HEK293 (cell line): ENCODE measurements at regions not wholly inside any gene's neighbourhood (a gene's known extent, or its start where the extent isn't known, plus 50 kb on each side); places are given as distances from the start of the nearest gene placed in this dataset.

ENCODE experiments used
- CTCF ChIA-PET: fragments of 350-600 bp; formaldehyde crosslinking; extraction: SDS; loops from one replicate; lab custom pipeline; 2021; ENCODE audit warnings: antibody characterized with exemption; lab: Yijun Ruan, JAX
- POLR2A ChIA-PET: fragments of 300-600 bp; formaldehyde crosslinking; extraction: SDS; loops from one replicate; lab custom pipeline; 2020; ENCODE audit warnings: antibody characterized with exemption, inconsistent platforms; lab: Yijun Ruan, JAX
- H3K27ac ChIP-seq: fragments of 200-500 bp; sonication (Bioruptor generic); 2 replicates; pipeline ENCODE4 v1.5.1; 2014; ENCODE audit warnings: low read depth, low read length, control low read depth, inconsistent platforms; ENCODE audit errors: extremely low read depth
- H3K36me3 ChIP-seq, 2 experiments: fragments of 200-500 bp in 1 of 2; sonication (Bioruptor generic) in 1 of 2; 1 replicate in 1 of 2; 2 replicates in 1 of 2; pipeline ENCODE4 v1.5.1; 2014 to 2017; ENCODE audit warnings: inconsistent platforms in 2 of 2, low read length in 2 of 2; ENCODE audit not compliant: control insufficient read depth in 2 of 2, insufficient read depth in 1 of 2
- H3K4me1 ChIP-seq: fragments of 200-500 bp; sonication (Bioruptor generic); 2 replicates; pipeline ENCODE4 v1.5.1; 2014; ENCODE audit warnings: mild to moderate bottlenecking, low read length, inconsistent platforms; ENCODE audit not compliant: control insufficient read depth, insufficient read depth
- H3K4me3 ChIP-seq: 2 replicates; pipeline ENCODE4 v1.5.1; 2011; ENCODE audit warnings: low read depth, mild to moderate bottlenecking, control low read depth, low read length, moderate library complexity
- H3K9me3 ChIP-seq: fragments of 200-500 bp; sonication (Bioruptor generic); 2 replicates; pipeline ENCODE4 v1.5.1; 2014; ENCODE audit warnings: low read depth, low read length, inconsistent platforms; ENCODE audit not compliant: control insufficient read depth, insufficient read depth
- HOXC10 ChIP-seq: sonication (generic); formaldehyde crosslinking; IDR thresholded peaks from 2 replicates; pipeline ENCODE4 v1.8.1; 2023; ENCODE audit warnings: mild to moderate bottlenecking, missing genetic modification reagents
- PRDM4 ChIP-seq: fragments of 450-650 bp; formaldehyde crosslinking; IDR thresholded peaks from 2 replicates; pipeline ENCODE4 v1.5.1; 2017; ENCODE audit warnings: missing biosample characterization, missing genetic modification characterization
- SCRT1 ChIP-seq: fragments of 450-650 bp; formaldehyde crosslinking; IDR thresholded peaks from 2 replicates; pipeline ENCODE4 v1.5.1; 2016; ENCODE audit warnings: missing biosample characterization, missing genetic modification characterization, borderline replicate concordance
- SETDB1 ChIP-seq: IDR thresholded peaks from one replicate; pipeline ENCODE4 v1.6.1; 2017; ENCODE audit warnings: mild to moderate bottlenecking, low read length, moderate library complexity, mixed read lengths; ENCODE audit not compliant: insufficient read length
- ZBTB17 ChIP-seq: fragments of 450-650 bp; formaldehyde crosslinking; IDR thresholded peaks from 2 replicates; pipeline ENCODE4 v1.5.1; 2016; ENCODE audit warnings: missing biosample characterization, missing genetic modification characterization
- ZBTB49 ChIP-seq: fragments of 450-650 bp; formaldehyde crosslinking; IDR thresholded peaks from 2 replicates; pipeline ENCODE4 v1.5.1; 2016; ENCODE audit warnings: missing biosample characterization, missing genetic modification characterization, low read depth
- ZEB2 ChIP-seq: fragments of 450-650 bp; formaldehyde crosslinking; IDR thresholded peaks from 2 replicates; pipeline ENCODE4 v1.5.1; 2016; ENCODE audit warnings: missing biosample characterization, missing genetic modification characterization
- ZNF133 ChIP-seq: fragments of 450-650 bp; formaldehyde crosslinking; IDR thresholded peaks from 2 replicates; pipeline ENCODE4 v1.5.1; 2016; ENCODE audit warnings: missing biosample characterization, missing genetic modification characterization
- ZNF138 ChIP-seq: fragments of 450-650 bp; formaldehyde crosslinking; IDR thresholded peaks from 2 replicates; pipeline ENCODE4 v1.5.1; 2016; ENCODE audit warnings: missing biosample characterization, missing genetic modification characterization, borderline replicate concordance
- ZNF140 ChIP-seq: fragments of 450-650 bp; formaldehyde crosslinking; IDR thresholded peaks from 2 replicates; pipeline ENCODE4 v1.5.1; 2016; ENCODE audit warnings: missing biosample characterization, missing genetic modification characterization
- ZNF157 ChIP-seq: fragments of 450-650 bp; formaldehyde crosslinking; IDR thresholded peaks from 2 replicates; pipeline ENCODE4 v1.5.1; 2016; ENCODE audit warnings: missing biosample characterization, missing genetic modification characterization
- ZNF311 ChIP-seq: fragments of 450-650 bp; formaldehyde crosslinking; IDR thresholded peaks from 2 replicates; pipeline ENCODE4 v1.5.1; 2017; ENCODE audit warnings: missing biosample characterization, missing genetic modification characterization, borderline replicate concordance
- ZNF354C ChIP-seq: fragments of 450-650 bp; formaldehyde crosslinking; IDR thresholded peaks from 2 replicates; pipeline ENCODE4 v1.5.1; 2016; ENCODE audit warnings: missing biosample characterization, missing genetic modification characterization, low read depth, borderline replicate concordance
- ZNF426 ChIP-seq: fragments of 450-650 bp; formaldehyde crosslinking; IDR thresholded peaks from 2 replicates; pipeline ENCODE4 v1.5.1; 2017; ENCODE audit warnings: missing biosample characterization, missing genetic modification characterization, mild to moderate bottlenecking, inconsistent platforms, moderate library complexity
- ZNF473 ChIP-seq: fragments of 450-650 bp; formaldehyde crosslinking; IDR thresholded peaks from 2 replicates; pipeline ENCODE4 v1.5.1; 2017; ENCODE audit warnings: missing biosample characterization, missing genetic modification characterization
- ZNF555 ChIP-seq: fragments of 450-650 bp; formaldehyde crosslinking; conservative IDR thresholded peaks from 2 replicates; pipeline ENCODE4 v1.5.1; 2017; ENCODE audit warnings: missing biosample characterization, mild to moderate bottlenecking, missing genetic modification characterization, inconsistent platforms
- ZNF76 ChIP-seq: fragments of 450-650 bp; formaldehyde crosslinking; IDR thresholded peaks from 2 replicates; pipeline ENCODE4; 2016; ENCODE audit warnings: low read depth, missing biosample characterization, missing genetic modification characterization, borderline replicate concordance
- ZNF830 ChIP-seq: fragments of 450-650 bp; IDR thresholded peaks from 2 replicates; pipeline ENCODE4 v1.5.0; 2018; ENCODE audit warnings: missing biosample characterization, missing genetic modification characterization, low read depth, mild to moderate bottlenecking, moderate library complexity

- TF ChIP-seq ZNF354C (tag by site-specific recombination) = no peak
- TF ChIP-seq HOXC10 = no peak
- no peak for TF ChIP-seq ZNF311 (tag by site-specific recombination)
- Histone ChIP-seq H3K4me3 (no peak overlapping the region), H3K27ac (no peak overlapping the region), H3K9me3 (no peaks in the 10 kb centered on the region), H3K36me3 (no peaks in the 10 kb centered on the region), H3K4me1 (no peaks in the 10 kb centered on the region)
- ChIA-PET CTCF (no interaction called here), POLR2A (no interaction called here)
These were observed 836.6 kb upstream of the PCDH10 start for GRCh38 chr4:132312521-132312920.

- H3K9me3 ChIP-seq = no peaks in the 10 kb centered on the region
- ChIA-PET CTCF (interaction anchor here (0.8 kb wide), 1 partner anchor 19 kb away, joined by 3 read pairs; no protein-coding TSS in a partner anchor), POLR2A (no interaction called here)
- H3K27ac ChIP-seq = no peak overlapping the region
- H3K36me3 ChIP-seq = no peaks in the 10 kb centered on the region
- no peak overlapping the region for H3K4me3 ChIP-seq
- H3K4me1 ChIP-seq = no peaks in the 10 kb centered on the region
- no peak for TF ChIP-seq ZNF157 (tag by site-specific recombination)
- TF ChIP-seq ZNF473 (tag by site-specific recombination) = no peak
These were observed 835.2 kb upstream of the PCDH10 start for GRCh38 chr4:132313852-132314251.

- CTCF ChIA-PET = no interaction called here
- Histone ChIP-seq H3K36me3 (no peaks in the 10 kb centered on the region), H3K4me3 (no peak overlapping the region), H3K9me3 (no peaks in the 10 kb centered on the region), H3K4me1 (no peaks in the 10 kb centered on the region), H3K27ac (no peak overlapping the region)
- TF ChIP-seq SETDB1 (no peak), ZNF133 (tag by site-specific recombination) (no peak), ZNF311 (tag by site-specific recombination) (no peak), ZNF473 (tag by site-specific recombination) (no peak), ZNF138 (no peak), ZNF426 (no peak), ZNF555 (tag by site-specific recombination) (no peak), ZBTB17 (no peak), SCRT1 (tag by site-specific recombination) (no peak), ZEB2 (tag by site-specific recombination) (no peak), ZBTB49 (tag by site-specific recombination) (no peak), ZNF140 (no peak), PRDM4 (tag by site-specific recombination) (no peak), ZNF830 (no peak), ZNF76 (no peak)
- POLR2A ChIA-PET = no interaction called here
These were observed 832.4 kb upstream of the PCDH10 start for GRCh38 chr4:132316738-132317137.
